NCI-H524 (cell line): ENCODE measurements at regions not wholly inside any gene's neighbourhood (a gene's known extent, or its start where the extent isn't known, plus 50 kb on each side); places are given as distances from the start of the nearest gene placed in this dataset.
"Not testable (repeated sequence)": the region's sequence is repeated elsewhere in the genome, so short reads cannot be mapped to it uniquely, and the experiment has no call there.

ENCODE experiments used
- DNase-seq, 2 experiments: peaks; one replicate each; lab custom pipeline; 2025; lab: John Stamatoyannopoulos, UW

DNA sequence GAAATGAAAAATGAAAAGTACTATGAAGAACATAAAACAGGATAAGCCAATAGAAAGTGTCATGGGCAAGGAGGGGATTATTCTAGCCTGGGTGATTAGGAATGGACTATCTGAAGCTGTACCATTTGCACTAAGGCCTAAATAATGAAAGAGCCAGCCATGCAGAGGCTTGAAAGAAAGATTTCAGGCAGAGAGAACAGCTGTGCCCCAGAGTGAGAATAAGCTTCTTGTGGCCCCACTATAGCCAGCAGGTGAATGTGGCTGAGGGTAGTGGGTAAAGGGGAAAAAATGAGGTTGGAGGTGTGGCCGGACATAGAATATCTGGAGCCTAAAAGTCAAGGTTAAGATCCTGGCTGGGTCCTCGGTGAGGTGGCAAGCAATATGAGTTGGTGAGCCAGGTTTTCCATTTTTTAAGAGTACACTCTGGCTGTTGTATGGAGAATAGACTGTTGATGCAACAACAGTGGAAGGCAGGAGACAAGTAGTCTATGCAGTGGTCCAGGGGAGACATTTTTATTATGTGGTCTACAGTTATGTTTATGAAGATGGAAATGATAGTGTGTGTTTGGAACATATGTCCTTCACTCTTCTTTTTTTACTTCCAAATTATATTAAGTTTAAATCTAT, 135.2 kb upstream of the SETBP1 start:
- DNase-seq, result no peak

DNA sequence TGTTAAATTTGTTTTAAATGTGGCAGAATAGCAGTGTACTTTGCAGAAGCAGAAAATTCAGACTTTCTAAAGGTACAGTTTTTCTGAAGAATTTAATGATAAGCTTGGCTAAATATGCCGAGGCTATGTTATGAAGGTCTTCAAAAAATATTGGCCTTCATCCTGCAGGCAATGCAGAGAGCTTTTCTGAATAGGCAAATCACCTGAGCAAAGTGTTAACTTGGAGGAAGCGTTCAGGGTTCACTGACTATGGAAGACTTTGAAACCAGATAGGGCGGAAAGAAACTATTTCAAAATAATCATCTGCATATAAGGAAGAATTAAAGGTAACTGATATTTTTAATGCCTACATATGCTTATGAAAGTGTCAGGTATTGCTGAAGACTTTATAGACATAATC, 133.7 kb upstream of the SETBP1 start:
- no peak for DNase-seq

- peak; percentile 18 to 64 for DNase-seq
Measured at GRCh38 chr18:44548291-44549221, 132.1 kb upstream of the SETBP1 start.

DNA sequence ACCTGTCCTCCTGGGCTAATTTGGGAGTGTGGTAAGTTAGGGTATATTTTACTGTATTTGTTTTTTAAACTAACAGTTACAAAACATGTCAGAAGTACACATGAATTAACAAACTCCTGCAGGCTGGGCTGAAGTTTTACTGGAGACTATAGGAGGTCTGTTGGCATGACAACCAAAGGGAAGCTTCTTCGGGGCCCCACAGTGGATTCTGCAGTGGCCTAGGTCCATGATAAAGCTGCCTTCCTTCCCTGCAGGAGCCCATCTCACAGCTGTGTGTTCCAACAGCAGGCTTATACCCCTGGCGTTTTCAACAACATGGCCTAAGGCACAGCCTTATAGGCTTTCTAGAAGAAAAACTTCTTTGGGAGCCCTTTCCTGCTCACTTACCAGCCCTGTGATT, 128.0 kb upstream of the SETBP1 start:
- no peak for DNase-seq

DNA sequence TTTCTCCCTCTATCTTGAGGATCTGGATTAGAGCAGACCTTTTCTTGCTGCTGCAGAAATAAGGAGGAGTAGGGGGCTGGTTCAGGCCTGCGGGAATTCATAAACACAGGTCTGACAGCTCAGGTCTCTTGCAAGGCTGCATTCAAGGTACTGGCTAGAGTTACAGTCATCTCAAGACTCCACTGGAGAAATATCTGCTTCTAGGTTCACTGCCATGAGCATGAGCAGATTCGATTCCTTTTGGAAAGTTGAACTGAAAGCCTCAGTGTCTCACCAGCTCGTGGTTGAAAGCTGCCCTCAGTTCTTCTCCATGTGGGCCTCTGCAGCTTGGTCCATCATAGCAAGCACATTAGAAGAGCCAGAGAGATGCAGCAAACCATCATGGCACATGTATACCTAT, 124.4 kb upstream of the SETBP1 start:
- no peak for DNase-seq

GRCh38 chr18:44557616-44558151, 123.0 kb upstream of the SETBP1 start:
- no peak for DNase-seq

GRCh38 chr18:44558767-44559166, 121.9 kb upstream of the SETBP1 start:
- DNase-seq, result no peak

DNA sequence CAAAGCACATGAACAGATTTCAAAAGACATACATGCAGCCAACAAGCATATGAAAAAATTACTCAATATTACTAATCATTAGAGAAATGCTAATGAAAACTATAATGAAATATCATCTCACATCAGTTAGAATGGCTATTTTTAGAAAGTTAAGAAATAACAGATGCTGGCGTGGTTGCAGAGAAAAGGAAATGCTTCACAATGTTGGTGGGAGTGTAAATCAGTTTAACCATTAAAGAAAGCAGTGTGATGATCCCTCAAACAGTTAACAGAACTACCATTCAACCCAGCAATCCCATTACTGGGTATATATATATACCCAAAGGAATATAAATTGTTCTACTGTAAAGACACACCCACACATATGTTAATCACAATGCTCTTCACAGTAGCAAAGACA, 117.7 kb upstream of the SETBP1 start:
- no peak for DNase-seq

GRCh38 chr18:44564922-44565321, 115.8 kb upstream of the SETBP1 start:
- peak in 1 of 2 experiments; percentile 43 for DNase-seq

GRCh38 chr18:44568342-44568741, 112.3 kb upstream of the SETBP1 start:
- no peak for DNase-seq

DNA sequence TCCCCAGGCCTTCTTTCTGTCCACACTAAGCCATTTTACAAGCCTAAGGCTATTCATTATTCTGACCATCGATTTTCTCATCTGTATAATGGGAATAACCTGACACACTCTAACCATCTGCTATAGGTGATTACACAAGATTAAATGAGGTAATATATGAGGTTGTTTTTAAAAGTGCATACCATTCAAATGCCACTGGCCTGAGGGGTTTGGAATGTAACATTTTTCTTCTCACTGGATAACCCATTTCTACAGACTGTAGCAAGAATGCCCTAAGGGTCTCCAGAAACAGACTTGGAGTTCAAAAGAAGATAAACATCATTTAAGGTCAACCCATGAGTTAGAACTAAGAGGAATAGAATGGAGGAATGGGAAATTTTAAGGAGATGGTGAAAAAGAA, 111.7 kb upstream of the SETBP1 start:
- DNase-seq, result no peak

- DNase-seq, result no peak
Measured at GRCh38 chr18:44569391-44570055, 111.2 kb upstream of the SETBP1 start.

- DNase-seq, result peak in 1 of 2 experiments; percentile 46
Measured at GRCh38 chr18:44579028-44579702, 101.5 kb upstream of the SETBP1 start.

DNA sequence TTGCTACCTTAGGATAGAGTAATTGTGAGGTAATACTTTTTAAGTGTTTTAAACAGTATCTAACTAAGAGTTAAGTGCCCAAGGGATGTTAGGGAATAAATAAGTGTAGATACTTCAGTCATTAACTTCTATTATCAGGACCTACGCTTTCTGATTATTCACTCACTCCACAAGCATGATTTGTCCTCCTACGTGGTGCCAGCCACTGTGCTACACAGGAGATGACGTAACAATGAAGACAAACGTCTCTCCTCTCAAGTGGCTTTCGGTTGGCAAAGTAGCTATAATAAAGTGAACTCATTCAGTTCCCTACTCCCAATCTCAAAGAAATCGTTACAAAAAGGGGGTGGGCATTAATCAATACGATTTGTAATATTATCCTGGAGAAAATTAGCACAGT, 100.9 kb upstream of the SETBP1 start:
- no peak for DNase-seq

- no peak for DNase-seq
Measured at GRCh38 chr18:44580159-44580558, 100.5 kb upstream of the SETBP1 start.

DNA sequence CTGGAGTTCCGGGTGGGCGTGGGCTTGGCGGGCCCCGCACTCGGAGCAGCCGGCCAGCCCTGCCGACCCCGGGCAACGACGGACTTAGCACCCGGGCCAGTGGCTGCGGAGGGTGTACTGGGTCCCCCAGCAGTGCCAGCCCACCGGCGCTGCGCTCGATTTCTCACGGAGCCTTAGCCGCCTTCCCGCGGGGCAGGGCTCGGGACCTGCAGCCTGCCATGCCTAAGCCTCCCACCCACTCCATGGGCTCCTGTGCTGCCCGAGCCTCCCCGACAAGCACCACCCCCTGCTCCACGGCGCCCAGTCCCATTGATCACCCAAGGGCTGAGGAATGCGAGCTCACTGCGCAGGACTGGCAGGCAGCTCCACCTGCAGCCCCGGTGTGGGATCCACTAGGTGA, 99.9 kb upstream of the SETBP1 start:
- DNase-seq, result not testable (repeated sequence)

- DNase-seq, result no peak
Measured at GRCh38 chr18:44582456-44582855, 98.2 kb upstream of the SETBP1 start.

GRCh38 chr18:44584900-44585299, 95.8 kb upstream of the SETBP1 start:
- DNase-seq, result no peak

- no peak for DNase-seq
Measured at GRCh38 chr18:44586782-44587524, 93.7 kb upstream of the SETBP1 start.

GRCh38 chr18:44588508-44588907, 92.2 kb upstream of the SETBP1 start:
- DNase-seq, result peak; percentile 66 to 85

GRCh38 chr18:44589693-44590355, 90.9 kb upstream of the SETBP1 start:
- DNase-seq, result no peak
